Sigmoid colon (tissue), 6 donors: ENCODE measurements at regions not wholly inside any gene's neighbourhood (a gene's known extent, or its start where the extent isn't known, plus 50 kb on each side); places are given as distances from the start of the nearest gene placed in this dataset.

ENCODE experiments used
- DNase-seq: peaks from one replicate; pipeline ENCODE4 v3.0.0-alpha.2; 2019
- H3K27ac ChIP-seq, 4 donors: fragments of 200-600 bp; sonication (generic); one replicate each; pipeline ENCODE4 v1.5.1; 2016 to 2019; ENCODE audit warnings: mild to moderate bottlenecking in 1 of 4
- H3K27me3 ChIP-seq, 3 donors: fragments of 200-600 bp; sonication (generic); one replicate each; pipeline ENCODE4 v1.5.1; 2019; ENCODE audit warnings: mild to moderate bottlenecking in 1 of 3
- H3K36me3 ChIP-seq, 4 donors: fragments of 200-600 bp; sonication (generic); one replicate each; pipeline ENCODE4 v1.5.1; 2016 to 2019
- H3K4me1 ChIP-seq, 4 donors: fragments of 200-600 bp; sonication (generic); one replicate each; pipeline ENCODE4 v1.5.1; 2017 to 2019
- H3K4me3 ChIP-seq, 4 donors: fragments of 200-600 bp; sonication (generic); one replicate each; pipeline ENCODE4 v1.5.1; 2017 to 2019; ENCODE audit warnings: mild to moderate bottlenecking in 2 of 4, moderate library complexity in 1 of 4
- H3K9me3 ChIP-seq, 4 donors: fragments of 200-600 bp in 3 of 4; sonication (generic) in 3 of 4; one replicate each; pipeline versions ENCODE4 v1.5.1 to v1.6.1; 2013 to 2019
- EP300 ChIP-seq, 4 donors: sonication (generic); formaldehyde crosslinking; IDR thresholded peaks; one replicate each; pipeline ENCODE4 v1.6.1; 2017; ENCODE audit warnings: antibody characterized with exemption in 4 of 4
- POLR2A ChIP-seq, 2 donors: fragments of 450-650 bp; IDR thresholded peaks; one replicate each; pipeline ENCODE4 v1.6.1; 2016; ENCODE audit warnings: antibody characterized with exemption in 2 of 2, mild to moderate bottlenecking in 2 of 2, moderate library complexity in 2 of 2
- POLR2AphosphoS5 ChIP-seq, 4 donors: sonication (generic); formaldehyde crosslinking; IDR thresholded peaks; one replicate each; pipeline ENCODE4 v1.6.1; 2017; ENCODE audit warnings: antibody characterized with exemption in 4 of 4
- WGBS, 2 donors: extraction: QIAGEN DNeasy Blood & Tissue Kit; methylation state at CpG; one replicate each; pipeline ENCODE4 v1.1.7; 2013; 5-methylcytosine and 5-hydroxymethylcytosine counted together
- intact Hi-C: fragments of 100-400 bp; cut with DNase I; formaldehyde crosslinking; loops from one replicate; pipeline ENCODE4 v1.15.1; 2023
- TF ChIP-seq, protein P1 (sequence below), 4 experiments: fragments of 450-650 bp in 3 of 4; fragments of 200-600 bp in 1 of 4; IDR thresholded peaks; one replicate each; pipeline ENCODE4 v1.5.1; 2016 to 2019; ENCODE audit warnings: antibody characterized with exemption in 4 of 4, mild to moderate bottlenecking in 3 of 4, moderate library complexity in 2 of 4
- donor health status: healthy with polysubstance abuse.
- donor health status: healthy.

- 82 to 83% methylated on average over 7 of the region's 7 CpGs for whole genome bisulfite sequencing, 2 donors
- intact Hi-C loops: no loop called here
- Histone ChIP-seq H3K27ac (peak overlapping the region in 1 of 4 donors; percentile 25), H3K4me1 (no peaks in the 10 kb centered on the region), H3K36me3 (no peaks in the 10 kb centered on the region), H3K9me3 (no peaks in the 10 kb centered on the region), H3K4me3 (no peak overlapping the region), H3K27me3 (no peaks in the 10 kb centered on the region)
- TF ChIP-seq POLR2AphosphoS5 (IDR thresholded peaks at IDR 0.05) (no peak), EP300 (IDR thresholded peaks at IDR 0.05) (no peak), POLR2A (IDR thresholded peaks at IDR 0.05) (no peak)
- TF ChIP-seq, protein P1, sequence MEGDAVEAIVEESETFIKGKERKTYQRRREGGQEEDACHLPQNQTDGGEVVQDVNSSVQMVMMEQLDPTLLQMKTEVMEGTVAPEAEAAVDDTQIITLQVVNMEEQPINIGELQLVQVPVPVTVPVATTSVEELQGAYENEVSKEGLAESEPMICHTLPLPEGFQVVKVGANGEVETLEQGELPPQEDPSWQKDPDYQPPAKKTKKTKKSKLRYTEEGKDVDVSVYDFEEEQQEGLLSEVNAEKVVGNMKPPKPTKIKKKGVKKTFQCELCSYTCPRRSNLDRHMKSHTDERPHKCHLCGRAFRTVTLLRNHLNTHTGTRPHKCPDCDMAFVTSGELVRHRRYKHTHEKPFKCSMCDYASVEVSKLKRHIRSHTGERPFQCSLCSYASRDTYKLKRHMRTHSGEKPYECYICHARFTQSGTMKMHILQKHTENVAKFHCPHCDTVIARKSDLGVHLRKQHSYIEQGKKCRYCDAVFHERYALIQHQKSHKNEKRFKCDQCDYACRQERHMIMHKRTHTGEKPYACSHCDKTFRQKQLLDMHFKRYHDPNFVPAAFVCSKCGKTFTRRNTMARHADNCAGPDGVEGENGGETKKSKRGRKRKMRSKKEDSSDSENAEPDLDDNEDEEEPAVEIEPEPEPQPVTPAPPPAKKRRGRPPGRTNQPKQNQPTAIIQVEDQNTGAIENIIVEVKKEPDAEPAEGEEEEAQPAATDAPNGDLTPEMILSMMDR (IDR thresholded peaks at IDR 0.05): no peak
- no peak for DNase-seq
Measured at GRCh38 chr3:46130631-46131310, 77.3 kb downstream of the CCR1 start.

DNA sequence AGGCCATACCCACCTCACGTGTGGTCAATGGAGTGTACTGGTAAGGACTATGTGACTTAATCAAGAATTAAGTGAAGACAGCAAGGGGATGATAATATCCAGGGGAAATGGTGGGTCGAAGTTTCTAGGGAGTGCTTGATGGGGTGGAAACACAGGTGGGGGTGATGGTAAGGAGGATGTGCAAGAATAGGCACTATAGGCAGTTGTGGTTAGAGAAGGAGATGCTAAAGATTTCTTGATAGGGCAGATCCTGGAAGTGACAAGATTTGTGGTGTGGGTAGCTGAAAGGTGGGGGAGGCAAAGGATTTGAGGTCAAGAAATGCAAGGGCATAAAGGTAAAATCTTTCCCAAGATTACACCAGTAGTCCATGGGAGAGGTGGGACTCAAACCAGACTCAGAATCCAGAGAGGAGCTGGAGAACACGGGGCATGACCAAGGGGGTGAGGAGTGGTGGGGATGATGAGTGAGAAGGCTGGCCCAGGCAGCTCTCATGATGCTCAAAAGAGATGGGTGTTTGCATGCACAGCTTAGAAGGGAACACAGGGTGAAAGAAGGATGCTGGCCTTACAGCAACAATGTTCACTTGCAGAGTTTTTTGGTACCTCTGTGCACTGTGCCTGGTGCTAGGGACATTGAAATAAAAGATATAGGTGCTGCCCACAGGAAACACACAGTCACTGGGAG lies 78.4 kb downstream of the CCR1 start:
- intact Hi-C loops: no loop called here
- WGBS, 2 donors: 55 to 81% methylated on average over 3 of the region's 3 CpGs
- no peaks in the 10 kb centered on the region for H3K27me3 ChIP-seq
- no peaks in the 10 kb centered on the region for H3K36me3 ChIP-seq
- H3K4me3 ChIP-seq: no peak overlapping the region
- TF ChIP-seq, protein P1 (IDR thresholded peaks at IDR 0.05): no peak
- TF ChIP-seq EP300 (IDR thresholded peaks at IDR 0.05) (no peak), POLR2AphosphoS5 (IDR thresholded peaks at IDR 0.05) (no peak), POLR2A (IDR thresholded peaks at IDR 0.05) (no peak)
- H3K27ac ChIP-seq: no peak overlapping the region
- no peaks in the 10 kb centered on the region for H3K9me3 ChIP-seq
- no peaks in the 10 kb centered on the region for H3K4me1 ChIP-seq
- no peak for DNase-seq

GRCh38 chr3:46127503-46127902 lies 80.6 kb downstream of the CCR1 start:
- Histone ChIP-seq H3K27ac (no peak overlapping the region), H3K9me3 (no peaks in the 10 kb centered on the region), H3K4me3 (no peak overlapping the region), H3K36me3 (no peaks in the 10 kb centered on the region), H3K27me3 (no peaks in the 10 kb centered on the region), H3K4me1 (no peaks in the 10 kb centered on the region)
- WGBS, 2 donors: 94 to 97% methylated on average over 1 of the region's 1 CpG
- intact Hi-C loops: no loop called here
- DNase-seq: no peak
- no peak for TF ChIP-seq POLR2AphosphoS5 (IDR thresholded peaks at IDR 0.05)
- no peak for TF ChIP-seq EP300 (IDR thresholded peaks at IDR 0.05)
- TF ChIP-seq POLR2A (IDR thresholded peaks at IDR 0.05): no peak
- TF ChIP-seq, protein P1 (IDR thresholded peaks at IDR 0.05): no peak

DNA sequence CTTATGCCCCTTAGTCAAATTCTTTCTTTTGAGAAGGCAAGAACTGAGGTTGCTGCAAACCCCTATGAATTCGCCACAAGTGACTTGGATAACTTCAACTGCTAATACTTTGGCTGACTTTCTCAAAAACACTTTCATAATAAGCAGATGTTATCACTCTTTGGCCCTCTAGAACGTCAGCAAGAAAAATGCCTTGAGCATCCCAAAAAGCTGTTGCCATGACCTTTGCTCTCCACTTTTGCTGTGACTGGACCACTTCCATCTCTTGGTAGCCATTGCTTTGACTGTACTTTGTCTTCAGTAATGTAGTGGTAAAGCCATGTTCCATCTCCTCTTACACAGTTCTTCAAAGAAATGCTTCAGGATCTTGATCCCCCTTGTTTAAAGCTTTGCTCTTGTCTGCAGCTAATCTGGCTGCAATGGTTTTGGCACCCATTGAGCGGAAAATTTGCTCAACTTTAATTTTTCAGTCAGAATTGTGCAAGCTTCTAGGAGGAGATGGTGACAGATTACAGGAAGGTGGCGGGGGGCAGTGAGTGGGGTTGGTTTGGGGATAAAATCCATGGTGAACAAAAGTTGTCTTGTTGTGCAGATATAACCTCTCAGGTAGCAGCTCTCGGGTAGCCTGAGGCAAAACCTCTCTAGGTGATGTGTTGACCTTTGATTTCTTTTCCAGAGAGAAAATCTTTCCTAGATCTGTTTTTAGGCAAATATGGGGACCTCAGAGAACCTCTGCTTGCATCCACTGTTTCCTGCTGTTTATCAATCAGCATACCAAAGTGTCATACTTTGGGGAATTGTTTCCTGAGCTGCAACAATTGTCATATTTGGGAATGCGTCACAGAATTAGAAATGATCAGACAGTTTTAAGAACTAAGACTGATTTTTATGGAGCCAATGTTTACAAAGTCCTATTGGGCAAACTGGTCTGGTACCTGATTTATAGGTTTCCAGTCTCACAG lies 83.6 kb downstream of the CCR1 start:
- H3K4me1 ChIP-seq: no peaks in the 10 kb centered on the region
- 81 to 86% methylated on average over 6 of the region's 6 CpGs for WGBS, 2 donors
- no peaks in the 10 kb centered on the region for H3K9me3 ChIP-seq
- H3K27ac ChIP-seq: peak overlapping the region; percentile 15 to 53 (median 42)
- TF ChIP-seq, protein P1 (IDR thresholded peaks at IDR 0.05): no peak
- TF ChIP-seq POLR2AphosphoS5 (IDR thresholded peaks at IDR 0.05): peak in 3 of 4 donors; percentile 17 to 53 (median 25)
- no peak overlapping the region for H3K4me3 ChIP-seq
- H3K27me3 ChIP-seq: no peaks in the 10 kb centered on the region
- DNase-seq: peak; percentile 80
- intact Hi-C loops: no loop called here
- H3K36me3 ChIP-seq: no peaks in the 10 kb centered on the region
